C4-2B (cell line): ENCODE measurements at regions not wholly inside any gene's neighbourhood (a gene's known extent, or its start where the extent isn't known, plus 50 kb on each side); places are given as distances from the start of the nearest gene placed in this dataset.

Experiments
- H3K27ac ChIP-seq: fragments of 450-650 bp; 2 replicates; pipeline ENCODE4 v1.5.1; 2017
- CTCF ChIP-seq: fragments of 450-650 bp; conservative IDR thresholded peaks from 2 replicates; pipeline ENCODE4 v1.5.1; 2017; ENCODE audit warnings: mild to moderate bottlenecking
- ZFX ChIP-seq: fragments of 450-650 bp; IDR thresholded peaks from 2 replicates; pipeline ENCODE4 v1.6.1; 2017

GRCh38 chr2:234823196-234823876 is 128.5 kb upstream of the SH3BP4 start:
- TF ChIP-seq CTCF, result no peak
- TF ChIP-seq ZFX, result no peak
- H3K27ac ChIP-seq, result no peak overlapping the region

DNA sequence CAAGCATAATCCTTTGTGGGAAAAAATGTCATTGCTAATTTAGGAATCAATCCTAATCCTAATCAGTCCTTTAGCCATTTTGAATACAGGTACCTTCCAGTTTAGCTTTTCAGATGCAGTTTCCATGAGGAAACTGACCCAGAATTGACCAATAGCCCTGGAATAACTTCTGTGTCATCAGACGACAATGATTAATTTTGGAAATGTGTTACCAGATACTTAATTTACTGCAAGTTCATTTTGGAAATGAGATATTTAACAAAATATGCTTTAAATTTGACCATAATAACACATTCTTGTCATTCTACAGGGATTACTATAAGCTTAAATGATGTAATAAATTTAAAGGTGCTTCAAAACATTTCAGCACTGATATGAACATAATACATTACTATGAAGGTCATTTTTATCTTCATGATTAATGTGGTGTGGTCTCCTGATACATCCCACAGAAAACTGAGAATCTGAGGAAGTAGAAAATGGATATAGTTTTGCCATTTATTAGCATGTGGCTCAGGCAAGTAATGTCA is 129.8 kb upstream of the SH3BP4 start:
- no peak overlapping the region for H3K27ac ChIP-seq
- no peak for TF ChIP-seq ZFX
- TF ChIP-seq CTCF, result no peak

DNA sequence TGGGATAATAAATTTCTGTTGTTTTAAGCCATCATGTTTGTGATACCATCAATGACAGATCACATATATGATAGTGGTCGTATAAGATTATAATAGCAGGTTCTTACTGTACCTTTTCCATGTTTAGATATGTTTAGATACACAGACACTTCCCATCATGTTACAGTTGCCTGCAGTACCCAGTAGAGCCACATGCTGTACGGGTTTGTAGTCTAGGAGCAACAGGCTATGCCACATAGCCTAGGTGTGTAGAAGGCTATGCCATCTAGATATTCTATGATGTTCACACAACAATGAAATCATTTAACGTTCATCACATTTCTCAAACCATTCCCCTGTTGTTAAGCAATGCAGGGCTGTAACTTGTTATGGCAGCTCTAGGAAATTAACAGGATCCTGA is 132.9 kb upstream of the SH3BP4 start:
- no peak for TF ChIP-seq ZFX
- no peak; the same call in 1 of the 2 replicates for TF ChIP-seq CTCF

DNA sequence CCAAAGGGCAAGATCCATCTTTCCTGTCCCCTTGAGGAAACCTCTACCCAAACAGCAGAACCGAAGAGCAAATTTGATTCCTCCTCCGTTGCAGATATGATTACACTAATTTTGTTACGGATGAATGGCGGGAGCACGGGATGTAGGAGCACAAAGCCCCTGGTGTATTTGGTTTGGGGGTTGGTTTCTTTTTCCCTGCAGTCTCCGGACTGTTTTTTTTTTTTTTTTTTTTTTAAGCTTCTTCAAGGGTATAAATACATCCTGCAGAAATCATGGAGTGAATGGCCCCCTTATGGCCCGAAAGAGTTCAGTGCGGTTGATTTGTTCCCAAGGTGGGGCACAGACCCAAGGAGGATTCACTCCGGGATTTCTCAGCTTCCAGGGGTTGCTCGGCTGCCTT is 135.3 kb upstream of the SH3BP4 start:
- H3K27ac ChIP-seq, result no peak overlapping the region
- TF ChIP-seq ZFX (no peak), CTCF (no peak)

More for the DNA sequence above, 132.9 kb upstream of the SH3BP4 start:
- H3K27ac ChIP-seq, result no peak overlapping the region

- H3K27ac ChIP-seq, result no peak overlapping the region
- TF ChIP-seq ZFX (no peak), CTCF (no peak)
Observed at GRCh38 chr2:234816056-234816455, 135.8 kb upstream of the SH3BP4 start.

- TF ChIP-seq ZFX, result no peak
Observed at GRCh38 chr2:234814374-234814773, 137.4 kb upstream of the SH3BP4 start.

GRCh38 chr2:234812851-234813250 is 139.0 kb upstream of the SH3BP4 start:
- TF ChIP-seq CTCF, result no peak
- no peak overlapping the region for H3K27ac ChIP-seq

More at GRCh38 chr2:234814374-234814773, 137.4 kb upstream of the SH3BP4 start:
- no peak overlapping the region for H3K27ac ChIP-seq

DNA sequence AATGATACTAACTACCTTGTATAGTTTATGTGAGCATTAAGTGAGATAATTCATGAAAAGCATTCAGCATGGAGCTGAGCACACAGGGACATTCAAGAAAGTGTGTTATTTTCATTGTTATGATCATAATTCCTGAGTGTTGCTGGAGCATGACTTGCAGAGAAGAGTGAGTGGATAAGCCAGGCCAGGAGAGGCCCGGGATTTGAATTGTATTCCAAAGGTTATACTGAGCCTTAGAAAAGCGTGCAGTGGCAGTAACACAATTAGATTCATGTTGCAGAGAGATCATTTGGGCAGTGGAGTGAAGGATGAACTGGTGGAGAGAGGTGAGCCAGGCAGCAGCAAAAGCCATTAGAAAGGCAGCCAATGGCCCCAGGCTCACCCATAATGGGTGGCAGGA is 142.9 kb upstream of the SH3BP4 start:
- TF ChIP-seq ZFX (no peak), CTCF (no peak)

More for the DNA sequence above, 142.9 kb upstream of the SH3BP4 start:
- no peak overlapping the region for H3K27ac ChIP-seq
